Panc1 (cell line): ENCODE measurements at regions not wholly inside any gene's neighbourhood (a gene's known extent, or its start where the extent isn't known, plus 50 kb on each side); places are given as distances from the start of the nearest gene placed in this dataset.

Experiments
- ATAC-seq: fragments of 200-7000 bp; cut with Tn5 transposase; 2 replicates; pipeline ENCODE4 v1.9.1; 2020; ENCODE audit warnings: mild to moderate bottlenecking, moderate library complexity
- BruUV-seq: library from RNA; stranded (reverse); fragments of 400-500 nt; replicated peaks from 2 replicates; lab custom pipeline; 2021; lab: Mats Ljungman, UMichigan
- CTCF ChIA-PET: fragments of 300-600 bp; sonication (Branson Sonifier 250); formaldehyde crosslinking; loops from one replicate; lab custom pipeline; 2022; ENCODE audit warnings: antibody characterized with exemption; lab: Charles Lee
- POLR2A ChIA-PET: fragments of 300-600 bp; sonication (Branson Sonifier 250); formaldehyde crosslinking; loops from one replicate; lab custom pipeline; 2022; ENCODE audit warnings: antibody characterized with exemption; lab: Charles Lee
- DNase-seq: peaks from one replicate; pipeline ENCODE4 v3.0.0-alpha.2; 2010; ENCODE audit warnings: low read depth, low spot score
- H3K27ac ChIP-seq: 2 replicates; pipeline ENCODE4 v1.5.1; 2011; ENCODE audit warnings: mild to moderate bottlenecking, low read length, inconsistent platforms
- H3K27me3 ChIP-seq: fragments of 200-500 bp; sonication (Bioruptor generic); 2 replicates; pipeline ENCODE4 v1.6.0; 2014; ENCODE audit warnings: low read length, inconsistent platforms; ENCODE audit not compliant: control insufficient read depth, insufficient read depth
- H3K36me3 ChIP-seq: fragments of 200-500 bp; sonication (Bioruptor generic); 2 replicates; pipeline ENCODE4 v1.5.1; 2014; ENCODE audit warnings: inconsistent platforms, mild to moderate bottlenecking, low read length, moderate library complexity; ENCODE audit not compliant: control insufficient read depth, insufficient read depth
- H3K4me1 ChIP-seq: 2 replicates; pipeline ENCODE4 v1.5.1; 2011; ENCODE audit warnings: inconsistent platforms, mild to moderate bottlenecking, low read length, moderate library complexity; ENCODE audit not compliant: control insufficient read depth, insufficient read depth
- H3K4me3 ChIP-seq, 2 experiments: 2 replicates each; pipeline ENCODE4 v1.5.1; 2011 to 2012; ENCODE audit warnings: low read depth in 2 of 2, low read length in 2 of 2, mild to moderate bottlenecking in 2 of 2, inconsistent platforms in 1 of 2, moderate library complexity in 1 of 2
- H3K9me3 ChIP-seq: fragments of 200-500 bp; sonication (Bioruptor generic); 2 replicates; pipeline ENCODE4 v1.5.1; 2014; ENCODE audit warnings: low read depth, mild to moderate bottlenecking, inconsistent platforms, low read length, moderate library complexity; ENCODE audit not compliant: control insufficient read depth, insufficient read depth
- POLR2AphosphoS5 ChIP-seq: IDR thresholded peaks from 2 replicates; pipeline ENCODE4 v1.6.1; 2012; ENCODE audit warnings: mild to moderate bottlenecking, low read depth, low read length, moderate library complexity
- REST ChIP-seq, 2 experiments: IDR thresholded peaks; 2 replicates each; pipeline ENCODE4 v1.6.1; 2011 to 2012; ENCODE audit warnings: low read depth in 2 of 2, control low read depth in 1 of 2, low read length in 1 of 2, mild to moderate bottlenecking in 1 of 2, moderate library complexity in 1 of 2; ENCODE audit not compliant: insufficient read depth in 1 of 2
- SIN3A ChIP-seq: IDR thresholded peaks from 2 replicates; pipeline ENCODE4 v1.6.1; 2012; ENCODE audit warnings: low read depth, mild to moderate bottlenecking, low read length, moderate library complexity, borderline replicate concordance; ENCODE audit not compliant: insufficient read depth
- TCF7L2 ChIP-seq: IDR thresholded peaks from 2 replicates; pipeline ENCODE4 v1.6.1; 2011; ENCODE audit warnings: mild to moderate bottlenecking, low read depth, low read length, inconsistent platforms
- in situ Hi-C: cut with HindIII; loops from 2 replicates; pipeline ENCODE4 v1.10.0; 2016; ENCODE audit warnings: low sequenced_read_pairs, low pct_unique_long_range_greater_than_20kb
- intact Hi-C: fragments of 100-400 bp; cut with micrococcal nuclease; formaldehyde crosslinking; loops from one replicate; pipeline ENCODE4 v1.10.0; 2022; ENCODE audit not compliant: unreplicated experiment
- TF ChIP-seq, protein P1 (sequence below): fragments of 450-650 bp; IDR thresholded peaks from 2 replicates; pipeline ENCODE4 v1.5.1; 2017; ENCODE audit warnings: mild to moderate bottlenecking

DNA sequence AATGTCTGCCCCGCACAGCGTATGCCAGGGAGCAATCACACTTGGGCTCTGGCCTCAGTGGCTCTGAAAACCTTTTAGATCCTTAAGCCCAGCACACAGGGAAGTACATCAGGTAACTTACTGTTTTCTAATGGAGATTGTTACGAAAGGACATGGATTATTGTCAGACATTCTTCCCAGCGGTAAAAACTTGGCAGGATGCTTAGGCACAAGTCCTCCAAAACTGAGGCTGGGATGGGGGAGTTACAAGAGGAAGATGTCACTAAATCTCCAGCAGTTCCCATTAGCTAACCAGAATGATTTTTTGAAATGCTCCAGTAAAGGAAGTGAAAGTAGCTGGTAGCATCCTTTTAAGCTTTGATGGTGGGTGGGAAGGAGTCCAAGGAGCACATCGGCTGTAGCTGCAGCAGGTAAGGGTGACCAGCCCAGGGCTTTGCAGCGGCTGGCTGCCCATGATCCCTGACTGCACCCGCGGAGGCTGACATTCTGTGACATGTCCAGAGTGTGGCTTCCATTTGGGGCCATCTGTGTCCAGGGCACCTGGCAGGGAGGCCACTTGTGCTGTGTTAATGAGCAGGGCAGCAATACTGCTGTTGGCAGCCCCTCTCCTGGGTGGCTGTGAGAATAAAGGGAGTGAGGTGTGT, 165.8 kb downstream of the GADD45G start:
- no peak overlapping the region for H3K4me3 ChIP-seq
- no peaks in the 10 kb centered on the region for H3K4me1 ChIP-seq
- POLR2A ChIA-PET: no interaction called here
- no peaks in the 10 kb centered on the region for H3K27me3 ChIP-seq
- no peaks in the 10 kb centered on the region for H3K36me3 ChIP-seq
- ATAC-seq: no peak
- no peaks in the 10 kb centered on the region for H3K9me3 ChIP-seq
- CTCF ChIA-PET: no interaction called here
- TF ChIP-seq, protein P1, sequence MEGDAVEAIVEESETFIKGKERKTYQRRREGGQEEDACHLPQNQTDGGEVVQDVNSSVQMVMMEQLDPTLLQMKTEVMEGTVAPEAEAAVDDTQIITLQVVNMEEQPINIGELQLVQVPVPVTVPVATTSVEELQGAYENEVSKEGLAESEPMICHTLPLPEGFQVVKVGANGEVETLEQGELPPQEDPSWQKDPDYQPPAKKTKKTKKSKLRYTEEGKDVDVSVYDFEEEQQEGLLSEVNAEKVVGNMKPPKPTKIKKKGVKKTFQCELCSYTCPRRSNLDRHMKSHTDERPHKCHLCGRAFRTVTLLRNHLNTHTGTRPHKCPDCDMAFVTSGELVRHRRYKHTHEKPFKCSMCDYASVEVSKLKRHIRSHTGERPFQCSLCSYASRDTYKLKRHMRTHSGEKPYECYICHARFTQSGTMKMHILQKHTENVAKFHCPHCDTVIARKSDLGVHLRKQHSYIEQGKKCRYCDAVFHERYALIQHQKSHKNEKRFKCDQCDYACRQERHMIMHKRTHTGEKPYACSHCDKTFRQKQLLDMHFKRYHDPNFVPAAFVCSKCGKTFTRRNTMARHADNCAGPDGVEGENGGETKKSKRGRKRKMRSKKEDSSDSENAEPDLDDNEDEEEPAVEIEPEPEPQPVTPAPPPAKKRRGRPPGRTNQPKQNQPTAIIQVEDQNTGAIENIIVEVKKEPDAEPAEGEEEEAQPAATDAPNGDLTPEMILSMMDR: no peak
- no peak for TF ChIP-seq SIN3A
- no peak for TF ChIP-seq POLR2AphosphoS5
- no peak for TF ChIP-seq REST (IDR thresholded peaks at IDR 0.05; ENCODE audit: insufficient read depth in 1 of 2, low read depth in 2 of 2, low read length in 1 of 2)
- no peak for TF ChIP-seq TCF7L2
- intact Hi-C loops (no loop called here), in situ Hi-C loops (no loop called here)
- no TSS peak for BruUV-seq
- H3K27ac ChIP-seq: no peak overlapping the region
- DNase-seq: no peak

- Histone ChIP-seq H3K36me3 (no peaks in the 10 kb centered on the region), H3K4me3 (no peak overlapping the region), H3K9me3 (no peaks in the 10 kb centered on the region), H3K27ac (no peak overlapping the region), H3K4me1 (no peaks in the 10 kb centered on the region), H3K27me3 (no peaks in the 10 kb centered on the region)
- no TSS peak for BruUV-seq
- intact Hi-C loops (no loop called here), in situ Hi-C loops (no loop called here)
- CTCF ChIA-PET: no interaction called here
- ATAC-seq (no peak), DNase-seq (no peak)
- TF ChIP-seq POLR2AphosphoS5 (no peak), TCF7L2 (no peak), REST (IDR thresholded peaks at IDR 0.05; ENCODE audit: insufficient read depth in 1 of 2, low read depth in 2 of 2, low read length in 1 of 2) (no peak), SIN3A (no peak)
- TF ChIP-seq, protein P1: no peak
- POLR2A ChIA-PET: no interaction called here
Measured at GRCh38 chr9:89771205-89771604, 166.4 kb downstream of the GADD45G start.
